WTC11 (cell line): ENCODE measurements at regions not wholly inside any gene's neighbourhood (a gene's known extent, or its start where the extent isn't known, plus 50 kb on each side); places are given as distances from the start of the nearest gene placed in this dataset.

Experiments used
- SOX15 ChIP-seq: fragments of 250-450 bp; sonication (Bioruptor Pico); IDR thresholded peaks from 2 replicates; pipeline ENCODE4 v1.9.0; 2021; ENCODE audit warnings: mild to moderate bottlenecking
- TF ChIP-seq, protein P1 (sequence below): sonication (generic); formaldehyde crosslinking; IDR thresholded peaks from 2 replicates; pipeline ENCODE4 v1.8.1; 2023; ENCODE audit warnings: mild to moderate bottlenecking, missing genetic modification reagents
- TF ChIP-seq, protein P2 (sequence below): sonication (generic); formaldehyde crosslinking; IDR thresholded peaks from 2 replicates; pipeline ENCODE4 v1.8.1; 2023; ENCODE audit warnings: mild to moderate bottlenecking, missing genetic modification reagents, moderate library complexity

DNA sequence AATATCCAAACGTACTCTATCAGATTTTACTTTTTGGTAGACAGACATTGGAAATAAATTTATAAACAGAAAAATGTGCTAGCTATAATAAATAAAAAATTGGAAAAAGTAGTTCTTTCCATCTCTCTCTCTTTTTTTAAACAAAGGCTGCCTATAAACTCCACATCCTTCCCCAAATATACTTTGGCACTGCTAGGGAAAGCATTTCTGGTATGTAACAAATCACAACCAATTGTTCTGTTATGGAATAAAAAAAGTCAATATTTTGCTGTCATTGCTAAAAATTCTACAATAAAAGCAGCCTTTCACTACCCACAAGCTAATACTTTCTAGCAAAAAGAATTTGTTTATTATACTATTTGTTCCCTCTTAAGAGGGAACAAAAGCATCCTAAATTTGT lies 169.2 kb upstream of the TARS1 start:
- TF ChIP-seq, protein P1, sequence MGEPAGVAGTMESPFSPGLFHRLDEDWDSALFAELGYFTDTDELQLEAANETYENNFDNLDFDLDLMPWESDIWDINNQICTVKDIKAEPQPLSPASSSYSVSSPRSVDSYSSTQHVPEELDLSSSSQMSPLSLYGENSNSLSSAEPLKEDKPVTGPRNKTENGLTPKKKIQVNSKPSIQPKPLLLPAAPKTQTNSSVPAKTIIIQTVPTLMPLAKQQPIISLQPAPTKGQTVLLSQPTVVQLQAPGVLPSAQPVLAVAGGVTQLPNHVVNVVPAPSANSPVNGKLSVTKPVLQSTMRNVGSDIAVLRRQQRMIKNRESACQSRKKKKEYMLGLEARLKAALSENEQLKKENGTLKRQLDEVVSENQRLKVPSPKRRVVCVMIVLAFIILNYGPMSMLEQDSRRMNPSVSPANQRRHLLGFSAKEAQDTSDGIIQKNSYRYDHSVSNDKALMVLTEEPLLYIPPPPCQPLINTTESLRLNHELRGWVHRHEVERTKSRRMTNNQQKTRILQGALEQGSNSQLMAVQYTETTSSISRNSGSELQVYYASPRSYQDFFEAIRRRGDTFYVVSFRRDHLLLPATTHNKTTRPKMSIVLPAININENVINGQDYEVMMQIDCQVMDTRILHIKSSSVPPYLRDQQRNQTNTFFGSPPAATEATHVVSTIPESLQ, result no peak
- TF ChIP-seq, protein P2, sequence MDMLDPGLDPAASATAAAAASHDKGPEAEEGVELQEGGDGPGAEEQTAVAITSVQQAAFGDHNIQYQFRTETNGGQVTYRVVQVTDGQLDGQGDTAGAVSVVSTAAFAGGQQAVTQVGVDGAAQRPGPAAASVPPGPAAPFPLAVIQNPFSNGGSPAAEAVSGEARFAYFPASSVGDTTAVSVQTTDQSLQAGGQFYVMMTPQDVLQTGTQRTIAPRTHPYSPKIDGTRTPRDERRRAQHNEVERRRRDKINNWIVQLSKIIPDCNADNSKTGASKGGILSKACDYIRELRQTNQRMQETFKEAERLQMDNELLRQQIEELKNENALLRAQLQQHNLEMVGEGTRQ (CRISPR knock-in tag), result no peak
- no peak for TF ChIP-seq SOX15 (CRISPR knock-in tag)
